HG03432 (cell line): ENCODE measurements at regions not wholly inside any gene's neighbourhood (a gene's known extent, or its start where the extent isn't known, plus 50 kb on each side); places are given as distances from the start of the nearest gene placed in this dataset.
"Not testable (repeated sequence)": the region's sequence is repeated elsewhere in the genome, so short reads cannot be mapped to it uniquely, and the experiment has no call there.

Experiments used
- ATAC-seq: cut with Tn5 transposase; IDR thresholded peaks from one replicate; pipeline ENCODE4 v1.9.1; 2021; ENCODE audit warnings: mild to moderate bottlenecking, moderate library complexity; ENCODE audit not compliant: unreplicated experiment

- no peak for ATAC-seq
Observed at GRCh38 chr15:91652610-91653207, 200.8 kb upstream of the SLCO3A1 start.

GRCh38 chr15:91655563-91656290, 197.8 kb upstream of the SLCO3A1 start:
- ATAC-seq: not testable (repeated sequence)

DNA sequence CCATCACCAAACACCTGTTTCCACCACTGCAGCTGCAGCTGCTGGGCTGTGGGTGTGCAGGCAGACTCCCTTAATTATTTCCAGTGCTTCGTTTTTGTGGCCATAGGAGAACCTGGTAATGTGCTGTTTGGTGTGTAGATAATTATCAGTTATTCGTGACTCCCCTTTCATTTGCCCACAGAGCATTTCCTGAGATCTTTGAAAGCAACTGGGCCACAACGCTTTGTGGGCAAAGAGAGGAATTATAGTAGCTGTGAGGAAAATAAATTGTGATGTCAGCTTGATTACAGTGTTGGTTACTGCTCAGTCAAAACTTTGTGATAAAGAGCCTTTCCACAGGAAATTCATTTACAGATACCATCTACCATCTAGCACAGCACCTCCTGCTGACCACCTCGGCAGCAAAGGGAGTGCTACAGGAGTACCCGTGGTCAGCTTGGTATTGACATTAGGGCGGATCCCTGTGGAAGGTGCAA, 193.3 kb upstream of the SLCO3A1 start:
- ATAC-seq: no peak

- no peak for ATAC-seq
Observed at GRCh38 chr15:91664224-91664836, 189.2 kb upstream of the SLCO3A1 start.

GRCh38 chr15:91665212-91665611, 188.3 kb upstream of the SLCO3A1 start:
- ATAC-seq: no peak

- ATAC-seq: no peak
Observed at GRCh38 chr15:91668370-91668769, 185.1 kb upstream of the SLCO3A1 start.

DNA sequence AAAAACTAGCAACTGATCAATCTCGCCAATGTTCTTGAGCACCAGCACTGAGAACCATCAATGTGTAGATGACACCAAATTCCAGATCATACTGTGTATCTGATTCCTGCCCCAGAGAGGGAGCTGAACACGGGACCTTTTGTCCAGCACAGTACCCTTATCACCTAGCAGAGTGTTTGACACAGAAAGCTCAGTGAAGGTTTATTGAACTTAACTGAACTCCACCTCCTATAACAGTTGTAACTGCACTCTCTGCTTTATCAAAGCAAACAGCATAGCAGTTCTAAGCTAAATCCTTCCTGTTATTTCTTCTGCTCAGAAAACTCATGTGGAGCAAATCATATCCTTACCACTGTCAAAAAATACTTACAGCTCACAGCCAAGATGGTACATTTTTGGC, 183.4 kb upstream of the SLCO3A1 start:
- no peak for ATAC-seq

DNA sequence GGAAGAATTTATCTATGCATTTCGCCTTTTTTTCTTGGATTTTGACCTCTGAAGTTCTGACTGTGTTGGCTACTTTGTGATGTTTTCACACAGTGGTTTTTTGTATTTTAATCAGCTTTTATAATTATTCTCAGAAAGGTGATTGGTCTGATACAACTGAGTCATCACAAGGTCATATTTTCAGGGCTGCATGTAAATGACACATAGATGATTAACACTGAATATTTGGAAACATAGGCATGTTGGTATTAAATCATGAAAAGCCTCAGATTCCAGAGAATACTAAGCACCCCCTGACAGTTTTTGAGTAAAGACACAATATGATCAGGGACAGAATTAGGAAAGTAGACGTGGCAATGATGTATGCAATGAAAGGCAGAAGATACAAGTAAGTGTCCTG, 175.5 kb upstream of the SLCO3A1 start:
- ATAC-seq: no peak

GRCh38 chr15:91679447-91679846, 174.1 kb upstream of the SLCO3A1 start:
- ATAC-seq: no peak

DNA sequence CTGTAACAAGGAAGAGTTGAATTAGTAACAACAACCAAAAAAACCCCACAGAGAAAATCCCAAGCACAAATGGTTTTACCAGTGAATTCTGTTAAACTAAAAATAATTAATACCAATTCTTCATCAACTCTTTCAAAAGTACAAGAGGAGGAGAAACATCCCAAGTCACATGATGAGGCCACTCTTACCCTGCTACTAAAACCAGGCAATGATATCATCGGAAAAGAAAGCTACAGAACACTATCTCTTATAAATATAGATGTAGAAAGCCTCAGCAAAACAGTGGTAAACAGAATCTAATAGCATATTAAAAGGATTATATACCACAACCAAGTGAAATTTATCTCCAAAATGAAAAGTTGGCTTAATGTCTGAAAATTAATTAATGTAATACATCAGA, 168.1 kb upstream of the SLCO3A1 start:
- ATAC-seq: no peak

DNA sequence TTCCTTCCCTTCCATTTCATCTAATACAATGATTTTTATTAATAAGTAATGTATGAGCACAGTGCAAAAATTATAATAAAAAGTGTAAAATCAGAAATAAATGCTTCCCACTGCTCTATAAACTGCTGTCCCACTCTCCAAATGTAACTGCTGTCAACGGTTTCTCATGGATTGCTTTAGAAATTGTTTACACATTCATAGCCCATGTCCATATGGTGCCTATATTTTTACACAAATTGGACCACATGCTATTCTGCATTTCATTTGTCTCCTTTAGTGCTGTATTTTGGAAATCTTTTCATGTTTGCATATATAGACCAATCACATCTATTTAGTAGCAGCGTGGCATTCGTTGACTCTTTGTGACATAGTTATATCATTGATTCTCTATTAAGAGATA, 164.7 kb upstream of the SLCO3A1 start:
- no peak for ATAC-seq

GRCh38 chr15:91689377-91689776, 164.1 kb upstream of the SLCO3A1 start:
- no peak for ATAC-seq

GRCh38 chr15:91692596-91692995, 160.9 kb upstream of the SLCO3A1 start:
- no peak for ATAC-seq

GRCh38 chr15:91694131-91694830, 159.2 kb upstream of the SLCO3A1 start:
- ATAC-seq: no peak

DNA sequence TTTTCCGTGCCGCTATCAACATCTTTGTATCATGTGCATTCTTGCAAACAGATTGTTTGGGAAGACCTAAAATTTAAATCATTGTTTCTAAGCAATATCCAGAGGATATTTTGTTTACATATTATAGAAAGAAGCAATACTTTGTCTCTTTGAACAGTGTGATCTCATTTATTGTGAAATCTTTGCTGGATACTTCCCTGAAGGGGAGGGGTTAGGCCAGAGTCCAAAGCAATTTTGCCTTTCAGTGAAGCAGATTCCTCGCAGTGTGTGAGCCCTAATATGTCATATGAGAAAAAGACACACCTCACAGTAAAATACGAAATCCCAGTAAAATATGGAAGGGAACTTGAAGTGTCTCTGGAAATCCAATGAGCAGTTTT, 158.7 kb upstream of the SLCO3A1 start:
- no peak for ATAC-seq

DNA sequence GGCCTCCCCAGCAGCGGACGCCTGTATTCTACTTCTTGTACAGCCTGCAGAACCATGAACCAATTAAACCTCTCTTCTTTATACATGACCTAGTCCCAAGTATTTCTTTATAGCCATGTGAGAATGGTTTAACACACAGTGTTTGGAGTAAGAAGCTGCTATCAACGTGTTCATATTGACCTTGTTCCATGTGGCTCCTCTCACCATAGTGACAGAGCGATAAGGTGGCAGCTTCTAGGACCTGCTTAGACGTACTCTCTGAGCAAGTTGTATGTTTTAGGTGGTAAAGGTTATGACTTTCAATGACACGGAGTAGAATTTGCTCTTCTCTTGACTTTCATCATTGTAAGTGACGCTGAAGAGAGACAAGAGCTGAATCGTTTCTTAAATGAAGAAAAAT, 157.7 kb upstream of the SLCO3A1 start:
- no peak for ATAC-seq

DNA sequence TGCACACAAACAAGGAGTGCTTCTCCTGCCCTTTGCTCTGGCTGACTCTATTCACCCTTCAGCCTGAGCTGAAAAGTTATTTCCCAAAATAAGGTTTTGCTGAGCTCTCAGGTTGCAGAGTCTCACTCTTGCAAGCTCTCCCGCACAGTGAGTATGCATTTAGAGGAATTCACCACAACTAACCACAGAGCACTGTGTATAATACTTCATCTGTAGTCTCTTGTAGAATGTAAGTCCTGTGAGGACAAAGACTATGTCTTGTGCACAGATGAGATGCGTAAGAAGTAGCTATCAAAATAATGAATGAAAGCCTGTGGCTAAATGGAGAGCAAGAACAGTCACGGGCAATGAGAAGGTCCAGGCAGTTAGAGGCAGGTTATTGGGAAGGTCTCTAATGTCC, 156.5 kb upstream of the SLCO3A1 start:
- ATAC-seq: no peak

DNA sequence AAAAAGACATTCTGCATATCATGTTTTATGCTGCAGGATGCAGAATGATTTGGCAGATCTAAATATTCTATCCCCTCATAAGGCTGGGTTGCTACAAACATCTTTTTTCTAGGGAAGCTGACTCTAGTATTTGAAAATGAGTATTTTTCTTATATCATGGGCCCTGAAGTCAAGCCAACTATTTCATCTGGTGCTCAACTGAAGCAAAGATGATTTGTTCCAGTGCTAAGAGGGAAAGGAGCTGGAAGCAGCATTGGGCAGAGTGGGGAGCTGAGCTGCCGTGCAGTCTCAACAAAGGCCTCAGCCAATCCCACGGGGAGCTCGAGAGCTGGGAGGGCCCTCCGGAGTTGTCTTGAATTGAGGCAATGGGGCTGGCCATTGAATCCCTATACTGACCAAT, 155.3 kb upstream of the SLCO3A1 start:
- no peak for ATAC-seq

- ATAC-seq: no peak
Observed at GRCh38 chr15:91699741-91700140, 153.8 kb upstream of the SLCO3A1 start.

GRCh38 chr15:91703274-91703673, 150.2 kb upstream of the SLCO3A1 start:
- no peak for ATAC-seq

DNA sequence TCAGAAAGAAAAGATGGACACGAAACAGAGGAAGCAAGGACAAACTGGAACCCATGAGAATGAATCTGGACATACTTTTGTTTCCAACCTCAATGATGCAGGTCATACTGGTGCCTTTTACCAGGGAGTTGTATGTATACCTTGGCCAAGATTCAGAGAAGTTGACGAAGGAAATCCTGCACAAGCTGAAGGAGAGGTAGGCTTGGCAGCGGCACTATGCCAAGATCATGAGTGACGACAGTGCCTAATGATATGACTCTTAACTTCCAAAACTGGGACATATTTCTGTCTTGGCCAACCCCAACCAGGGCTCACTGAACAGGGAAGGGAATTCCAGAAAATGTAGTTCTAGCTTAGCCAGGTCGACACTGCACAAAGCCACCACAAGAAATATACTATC, 149.2 kb upstream of the SLCO3A1 start:
- no peak for ATAC-seq
